ENCODE measurements at regions not wholly inside any gene's neighbourhood (a gene's known extent, or its start where the extent isn't known, plus 50 kb on each side); places are given as distances from the start of the nearest gene placed in this dataset.

- no peak for DNase-seq (ENCODE audit: low spot score)
- no peaks in the 10 kb centered on the region for H3K9me3 ChIP-seq (ENCODE audit: low read depth)
Observed at GRCh38 chr12:102638777-102639176, 158.4 kb upstream of the IGF1 start.

GRCh38 chr12:102633981-102634605 lies 153.7 kb upstream of the IGF1 start:
- WGBS (ENCODE audit: low lambda C conversion rate, missing lambda C conversion rate), result 47% methylated on average over 2 of the region's 2 CpGs
- Histone ChIP-seq H4K20me1 (ENCODE audit: insufficient read depth, poor library complexity, severe bottlenecking) (no peaks in the 10 kb centered on the region), H3K79me2 (no peaks in the 10 kb centered on the region), H2AFZ (no peak overlapping the region), H3K27ac (no peak overlapping the region), H3K4me2 (no peak overlapping the region), H3K9me2 (replicated peaks; ENCODE audit: insufficient read depth) (no peaks in the 10 kb centered on the region), H3K27me3 (no peaks in the 10 kb centered on the region), H3K4me3 (no peak overlapping the region), H3K4me1 (ENCODE audit: insufficient read depth) (no peaks in the 10 kb centered on the region), H3K36me3 (replicated peaks; ENCODE audit: insufficient read depth, low read depth) (no peaks in the 10 kb centered on the region), H3K9me3 (ENCODE audit: low read depth) (no peaks in the 10 kb centered on the region)
- DNase-seq (ENCODE audit: low spot score), result no peak
- TF ChIP-seq EZH2phosphoT487 (IDR thresholded peaks at IDR 0.05; ENCODE audit: low read depth, severe bottlenecking, unreplicated experiment) (no peak), CTCF (IDR thresholded peaks at IDR 0.05; ENCODE audit: poor library complexity) (no peak), EZH2 (IDR thresholded peaks at IDR 0.05; ENCODE audit: borderline replicate concordance) (no peak)

More at GRCh38 chr12:102638777-102639176, 158.4 kb upstream of the IGF1 start:
- Histone ChIP-seq H4K20me1 (ENCODE audit: insufficient read depth, poor library complexity, severe bottlenecking) (no peaks in the 10 kb centered on the region), H3K27ac (no peak overlapping the region), H3K79me2 (no peaks in the 10 kb centered on the region), H3K9me2 (replicated peaks; ENCODE audit: insufficient read depth) (no peaks in the 10 kb centered on the region), H3K27me3 (no peaks in the 10 kb centered on the region), H3K36me3 (replicated peaks; ENCODE audit: insufficient read depth, low read depth) (no peaks in the 10 kb centered on the region), H2AFZ (no peak overlapping the region), H3K4me2 (no peak overlapping the region), H3K4me3 (no peak overlapping the region), H3K4me1 (ENCODE audit: insufficient read depth) (no peaks in the 10 kb centered on the region)
- no peak for TF ChIP-seq CTCF (IDR thresholded peaks at IDR 0.05; ENCODE audit: poor library complexity)
- no peak for TF ChIP-seq EZH2 (IDR thresholded peaks at IDR 0.05; ENCODE audit: borderline replicate concordance)
- 82% methylated on average over 1 of the region's 1 CpG for WGBS (ENCODE audit: low lambda C conversion rate, missing lambda C conversion rate)

- TF ChIP-seq EZH2 (IDR thresholded peaks at IDR 0.05; ENCODE audit: borderline replicate concordance), result no peak
- no peak for TF ChIP-seq EZH2phosphoT487 (IDR thresholded peaks at IDR 0.05; ENCODE audit: low read depth, severe bottlenecking, unreplicated experiment)
- no peak for TF ChIP-seq CTCF (IDR thresholded peaks at IDR 0.05; ENCODE audit: poor library complexity)
- Histone ChIP-seq H3K4me3 (no peak overlapping the region), H3K9me3 (ENCODE audit: low read depth) (peaks cover 8% of the 10 kb centered on the region), H4K20me1 (ENCODE audit: insufficient read depth, poor library complexity, severe bottlenecking) (no peaks in the 10 kb centered on the region), H3K36me3 (replicated peaks; ENCODE audit: insufficient read depth, low read depth) (no peaks in the 10 kb centered on the region), H3K79me2 (no peaks in the 10 kb centered on the region), H3K9me2 (replicated peaks; ENCODE audit: insufficient read depth) (no peaks in the 10 kb centered on the region), H3K27me3 (no peaks in the 10 kb centered on the region), H3K4me2 (no peak overlapping the region), H3K4me1 (ENCODE audit: insufficient read depth) (no peaks in the 10 kb centered on the region), H3K27ac (no peak overlapping the region), H2AFZ (no peak overlapping the region)
- no peak for DNase-seq (ENCODE audit: low spot score)
- 83% methylated on average over 2 of the region's 2 CpGs for WGBS (ENCODE audit: low lambda C conversion rate, missing lambda C conversion rate)
Observed at GRCh38 chr12:102631274-102631673, 150.9 kb upstream of the IGF1 start.

Measured in hepatocyte (in vitro differentiated cells).